ENCODE measurements at regions not wholly inside any gene's neighbourhood (a gene's known extent, or its start where the extent isn't known, plus 50 kb on each side); places are given as distances from the start of the nearest gene placed in this dataset.

DNA sequence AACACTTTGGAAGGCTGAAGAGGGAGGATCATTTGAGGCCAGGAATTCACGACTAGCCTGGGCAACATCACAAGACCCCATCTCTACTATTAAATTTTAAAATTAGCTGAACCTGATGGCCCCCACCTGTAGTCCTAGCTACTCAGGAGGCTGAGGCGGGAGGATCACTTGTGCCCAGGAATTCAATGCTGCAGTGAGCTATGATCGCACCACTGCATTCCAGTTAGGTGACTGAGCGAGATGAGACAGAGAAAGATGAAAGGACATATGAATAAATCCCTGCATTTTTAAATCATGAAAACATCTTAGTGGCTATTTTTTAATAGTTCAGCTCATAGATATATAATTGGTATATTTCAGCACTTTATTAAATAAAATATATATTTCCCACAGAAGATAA, 93.8 kb downstream of the GPR63 start:
- DNase-seq (ENCODE audit: low read depth in 1 of 2, low spot score in 2 of 2), result no peak
- H3K4me2 ChIP-seq (ENCODE audit: insufficient read depth in 1 of 2, low read depth in 2 of 2, low read length in 2 of 2), result no peak overlapping the region
- H3K23me2 ChIP-seq (ENCODE audit: low read depth, low read length), result no peaks in the 10 kb centered on the region
- H3K79me1 ChIP-seq (ENCODE audit: low read depth, low read length), result no peaks in the 10 kb centered on the region
- no peaks in the 10 kb centered on the region for H3K27me3 ChIP-seq (replicated peaks in 1 of 4; ENCODE audit: control insufficient read depth in 3 of 4, extremely low read depth in 1 of 4, insufficient read depth in 3 of 4, low read length in 3 of 4)
- no peak overlapping the region for H2BK15ac ChIP-seq (ENCODE audit: low read length)
- H2BK120ac ChIP-seq (replicated peaks; ENCODE audit: low read depth, low read length), result no peak overlapping the region
- no peaks in the 10 kb centered on the region for H3K9me3 ChIP-seq (ENCODE audit: insufficient read depth in 2 of 2, low read depth in 1 of 2, low read length in 1 of 2)
- H3K36me3 ChIP-seq (ENCODE audit: control insufficient read depth in 2 of 4, insufficient read depth in 4 of 4, low read length in 3 of 4), result no peaks in the 10 kb centered on the region
- H2AFZ ChIP-seq (ENCODE audit: low read length), result no peak overlapping the region
- H3K56ac ChIP-seq (replicated peaks; ENCODE audit: insufficient read length, low read depth, low read length), result no peak overlapping the region
- H4K8ac ChIP-seq (ENCODE audit: extremely low read depth, insufficient read depth, low read length), result no peak overlapping the region
- no peaks in the 10 kb centered on the region for H4K20me1 ChIP-seq (replicated peaks in 1 of 2; ENCODE audit: control insufficient read depth in 1 of 2, insufficient read depth in 2 of 2, low read length in 2 of 2)
- CTCF ChIA-PET (ENCODE audit: partially characterized antibody), result interaction anchor here (1.1 kb wide), 1 partner anchor 28 kb away, joined by 3 read pairs; no protein-coding TSS in a partner anchor
- no peak for TF ChIP-seq ZNF274 (IDR thresholded peaks at IDR 0.05; ENCODE audit: borderline replicate concordance, extremely low read depth, low read length)
- TF ChIP-seq SP1 (IDR thresholded peaks at IDR 0.05; ENCODE audit: low read depth, low read length), result no peak
- TF ChIP-seq FOSL1 (IDR thresholded peaks at IDR 0.05; ENCODE audit: insufficient read depth, low read depth, low read length), result no peak
- no peak for TF ChIP-seq SIRT6 (IDR thresholded peaks at IDR 0.05; ENCODE audit: low read length)
- TF ChIP-seq MAX (IDR thresholded peaks at IDR 0.05), result no peak
- no peak for TF ChIP-seq GABPA (IDR thresholded peaks at IDR 0.05; ENCODE audit: borderline replicate concordance, insufficient read depth, low read length)
- TF ChIP-seq EGR1 (IDR thresholded peaks at IDR 0.05; ENCODE audit: borderline replicate concordance, low read depth, low read length), result no peak
- H2BK20ac ChIP-seq (ENCODE audit: low read length), result no peak overlapping the region
- H3K79me2 ChIP-seq (ENCODE audit: control insufficient read depth in 1 of 2, insufficient read depth in 2 of 2, low read length in 2 of 2), result no peaks in the 10 kb centered on the region
- POLR2A ChIA-PET (ENCODE audit: partially characterized antibody), result no interaction called here
- H2BK5ac ChIP-seq (ENCODE audit: low read depth, low read length), result no peak overlapping the region
- no peak overlapping the region for H3K4ac ChIP-seq (replicated peaks; ENCODE audit: insufficient read length, low read depth, low read length)
- no peak overlapping the region for H3K9ac ChIP-seq (replicated peaks in 1 of 4; ENCODE audit: extremely low read depth in 1 of 4, low read depth in 3 of 4, low read length in 3 of 4)
- H4K5ac ChIP-seq (ENCODE audit: insufficient read length, low read depth, low read length), result no peak overlapping the region
- H3K14ac ChIP-seq (ENCODE audit: insufficient read length), result no peak overlapping the region
- no peak overlapping the region for H4K91ac ChIP-seq (replicated peaks; ENCODE audit: insufficient read length, low read length)
- no peak overlapping the region for H3K18ac ChIP-seq (ENCODE audit: extremely low read depth, low read length)
- no peak overlapping the region for H3K23ac ChIP-seq (ENCODE audit: insufficient read length)
- H3K4me3 ChIP-seq (ENCODE audit: extremely low read depth in 1 of 4, insufficient read depth in 2 of 4, low read depth in 3 of 4, low read length in 4 of 4), result no peak overlapping the region
- H3K27ac ChIP-seq (ENCODE audit: low read depth, low read length), result no peak overlapping the region
- WGBS, 2 experiments (ENCODE audit: extremely low coverage in 1 of 2, insufficient coverage in 1 of 2, insufficient read length in 1 of 2, insufficient replicate concordance in 2 of 2, low coverage in 1 of 2, low lambda C conversion rate in 2 of 2, missing lambda C conversion rate in 1 of 2), result 97% methylated on average over 4 of the region's 4 CpGs; no CpG with 5 or more reads in 1 of the 2 experiments
- H3K4me1 ChIP-seq (replicated peaks in 1 of 4; ENCODE audit: control insufficient read depth in 3 of 4, insufficient read depth in 4 of 4, low read length in 3 of 4), result no peaks in the 10 kb centered on the region
- no peak overlapping the region for H2BK12ac ChIP-seq (ENCODE audit: low read depth, low read length)
- no peak for FAIRE-seq
- H2AK5ac ChIP-seq (ENCODE audit: low read depth, low read length), result no peak overlapping the region
